ENCODE measurements at regions not wholly inside any gene's neighbourhood (a gene's known extent, or its start where the extent isn't known, plus 50 kb on each side); places are given as distances from the start of the nearest gene placed in this dataset.

DNA sequence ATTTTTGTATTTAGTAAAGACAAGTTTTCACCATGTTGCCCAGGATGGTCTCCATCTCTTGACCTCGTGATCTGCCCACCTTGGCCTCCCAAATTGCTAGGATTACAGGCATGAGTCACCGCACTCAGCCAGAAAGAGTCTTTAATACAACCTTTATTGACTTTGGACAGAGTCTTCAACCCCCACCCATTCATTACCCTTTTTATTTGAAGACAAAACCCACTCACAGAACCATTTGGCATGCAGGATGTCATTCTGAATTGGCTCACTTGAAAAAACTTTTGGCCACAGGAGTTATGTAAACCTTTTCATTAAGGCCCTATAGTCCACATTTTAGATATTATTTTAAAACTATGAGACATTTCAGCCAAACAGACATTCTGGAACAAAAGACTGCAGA, 217.9 kb upstream of the RND3 start:
- TF ChIP-seq POLR2A (IDR thresholded peaks at IDR 0.05; ENCODE audit: extremely low read depth, insufficient read length) (no peak), MYC (IDR thresholded peaks at IDR 0.05; ENCODE audit: low read depth, low read length) (no peak)
- TF ChIP-seq, protein P1, sequence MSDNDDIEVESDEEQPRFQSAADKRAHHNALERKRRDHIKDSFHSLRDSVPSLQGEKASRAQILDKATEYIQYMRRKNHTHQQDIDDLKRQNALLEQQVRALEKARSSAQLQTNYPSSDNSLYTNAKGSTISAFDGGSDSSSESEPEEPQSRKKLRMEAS (IDR thresholded peaks at IDR 0.05; ENCODE audit: low read depth, low read length), result no peak
- TF ChIP-seq, protein P2, sequence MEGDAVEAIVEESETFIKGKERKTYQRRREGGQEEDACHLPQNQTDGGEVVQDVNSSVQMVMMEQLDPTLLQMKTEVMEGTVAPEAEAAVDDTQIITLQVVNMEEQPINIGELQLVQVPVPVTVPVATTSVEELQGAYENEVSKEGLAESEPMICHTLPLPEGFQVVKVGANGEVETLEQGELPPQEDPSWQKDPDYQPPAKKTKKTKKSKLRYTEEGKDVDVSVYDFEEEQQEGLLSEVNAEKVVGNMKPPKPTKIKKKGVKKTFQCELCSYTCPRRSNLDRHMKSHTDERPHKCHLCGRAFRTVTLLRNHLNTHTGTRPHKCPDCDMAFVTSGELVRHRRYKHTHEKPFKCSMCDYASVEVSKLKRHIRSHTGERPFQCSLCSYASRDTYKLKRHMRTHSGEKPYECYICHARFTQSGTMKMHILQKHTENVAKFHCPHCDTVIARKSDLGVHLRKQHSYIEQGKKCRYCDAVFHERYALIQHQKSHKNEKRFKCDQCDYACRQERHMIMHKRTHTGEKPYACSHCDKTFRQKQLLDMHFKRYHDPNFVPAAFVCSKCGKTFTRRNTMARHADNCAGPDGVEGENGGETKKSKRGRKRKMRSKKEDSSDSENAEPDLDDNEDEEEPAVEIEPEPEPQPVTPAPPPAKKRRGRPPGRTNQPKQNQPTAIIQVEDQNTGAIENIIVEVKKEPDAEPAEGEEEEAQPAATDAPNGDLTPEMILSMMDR (IDR thresholded peaks at IDR 0.05; ENCODE audit: low read depth, low read length), result no peak
- no peak for DNase-seq (ENCODE audit: low read depth)
- no peak overlapping the region for H3K4me3 ChIP-seq (ENCODE audit: low read depth, low read length)

DNA sequence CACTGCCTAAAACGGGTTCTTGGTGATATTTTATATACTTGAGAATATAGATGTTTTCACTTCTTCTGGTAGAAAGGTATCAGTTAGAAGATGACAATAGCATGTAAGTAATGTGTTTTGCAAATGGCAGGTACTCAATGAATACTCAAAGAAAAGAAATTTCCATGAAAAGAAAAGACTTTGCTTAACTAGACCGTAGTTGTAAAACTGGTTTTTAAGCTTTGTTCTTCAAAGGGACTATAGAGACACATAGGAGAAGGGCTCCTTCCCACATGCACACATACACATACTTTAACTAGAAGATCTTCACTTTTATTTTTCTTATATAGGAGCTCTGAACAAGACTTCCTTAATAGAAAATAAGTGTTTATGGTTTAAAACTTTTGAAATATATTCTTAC, 215.3 kb upstream of the RND3 start:
- DNase-seq (ENCODE audit: low read depth), result no peak
- TF ChIP-seq MYC (IDR thresholded peaks at IDR 0.05; ENCODE audit: low read depth, low read length) (no peak), POLR2A (IDR thresholded peaks at IDR 0.05; ENCODE audit: extremely low read depth, insufficient read length) (no peak)
- TF ChIP-seq, protein P1 (IDR thresholded peaks at IDR 0.05; ENCODE audit: low read depth, low read length), result no peak
- TF ChIP-seq, protein P2 (IDR thresholded peaks at IDR 0.05; ENCODE audit: low read depth, low read length), result no peak
- H3K4me3 ChIP-seq (ENCODE audit: low read depth, low read length), result no peak overlapping the region

DNA sequence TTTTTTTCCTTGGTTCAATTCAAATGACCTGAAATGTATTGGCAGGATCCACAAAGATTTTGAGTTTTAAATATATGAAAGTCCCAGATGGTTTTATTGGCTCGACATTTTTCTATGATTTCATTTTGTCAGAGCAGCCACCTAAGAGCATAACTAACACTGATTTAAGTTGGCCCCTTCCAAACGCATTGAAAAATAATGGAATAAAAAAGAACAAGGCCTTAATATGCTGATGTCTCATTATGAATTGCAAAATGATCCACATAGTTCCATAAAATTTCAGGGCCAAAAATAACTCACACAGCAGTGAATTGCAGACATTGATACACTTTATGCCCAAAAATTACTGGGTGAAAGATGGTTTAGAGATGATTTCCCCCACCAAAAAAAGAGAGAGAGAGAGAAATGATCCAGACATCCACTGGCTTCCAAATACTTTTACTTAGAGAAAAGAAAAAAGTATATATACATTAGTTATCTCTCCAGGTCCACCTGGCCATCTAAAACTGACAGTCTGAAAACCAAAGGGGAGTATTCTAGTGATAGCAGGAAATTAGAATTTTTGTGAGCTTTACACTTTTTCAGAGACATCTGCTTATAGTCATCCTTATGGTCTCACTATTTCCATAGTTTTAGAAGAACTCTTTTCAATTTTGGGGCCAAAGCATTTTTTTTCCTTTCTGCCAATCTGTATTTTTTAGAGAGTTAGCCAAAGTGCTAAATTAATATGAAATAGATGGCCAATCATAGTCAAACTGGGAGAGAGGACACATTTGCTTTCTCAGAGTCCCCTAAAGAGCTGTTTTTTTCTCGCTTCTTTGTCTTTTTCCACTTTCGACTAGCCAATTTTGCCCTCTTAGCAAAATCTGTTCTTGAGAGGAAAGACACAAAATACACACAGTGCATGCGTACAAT, 213.5 kb upstream of the RND3 start:
- no peak for DNase-seq (ENCODE audit: low read depth)
- TF ChIP-seq POLR2A (IDR thresholded peaks at IDR 0.05; ENCODE audit: extremely low read depth, insufficient read length), result no peak
- TF ChIP-seq, protein P2 (IDR thresholded peaks at IDR 0.05; ENCODE audit: low read depth, low read length), result no peak
- TF ChIP-seq, protein P1 (IDR thresholded peaks at IDR 0.05; ENCODE audit: low read depth, low read length), result no peak
- no peak for TF ChIP-seq MYC (IDR thresholded peaks at IDR 0.05; ENCODE audit: low read depth, low read length)
- no peak overlapping the region for H3K4me3 ChIP-seq (ENCODE audit: low read depth, low read length)

DNA sequence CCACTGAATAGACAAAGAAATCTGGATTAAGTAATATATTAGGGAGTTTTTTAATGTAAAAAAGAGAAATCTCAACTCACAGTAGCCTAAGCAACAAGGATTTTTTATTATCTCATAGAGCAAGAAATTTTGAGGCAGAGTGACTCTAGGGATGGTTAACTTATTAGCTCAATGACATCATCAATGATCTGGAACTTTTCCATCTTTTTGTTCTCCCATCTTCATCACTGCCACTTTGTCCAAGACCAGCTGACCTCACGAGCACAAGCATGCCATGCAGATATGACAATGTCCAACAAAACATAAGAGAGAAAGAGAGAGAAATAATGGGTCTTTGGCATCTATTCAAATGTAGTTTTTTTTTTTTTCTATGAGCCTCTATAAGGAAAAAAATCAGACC, 211.8 kb upstream of the RND3 start:
- no peak for DNase-seq (ENCODE audit: low read depth)
- TF ChIP-seq, protein P2 (IDR thresholded peaks at IDR 0.05; ENCODE audit: low read depth, low read length), result no peak
- TF ChIP-seq, protein P1 (IDR thresholded peaks at IDR 0.05; ENCODE audit: low read depth, low read length), result no peak
- TF ChIP-seq POLR2A (IDR thresholded peaks at IDR 0.05; ENCODE audit: extremely low read depth, insufficient read length) (no peak), MYC (IDR thresholded peaks at IDR 0.05; ENCODE audit: low read depth, low read length) (no peak)
- no peak overlapping the region for H3K4me3 ChIP-seq (ENCODE audit: low read depth, low read length)

DNA sequence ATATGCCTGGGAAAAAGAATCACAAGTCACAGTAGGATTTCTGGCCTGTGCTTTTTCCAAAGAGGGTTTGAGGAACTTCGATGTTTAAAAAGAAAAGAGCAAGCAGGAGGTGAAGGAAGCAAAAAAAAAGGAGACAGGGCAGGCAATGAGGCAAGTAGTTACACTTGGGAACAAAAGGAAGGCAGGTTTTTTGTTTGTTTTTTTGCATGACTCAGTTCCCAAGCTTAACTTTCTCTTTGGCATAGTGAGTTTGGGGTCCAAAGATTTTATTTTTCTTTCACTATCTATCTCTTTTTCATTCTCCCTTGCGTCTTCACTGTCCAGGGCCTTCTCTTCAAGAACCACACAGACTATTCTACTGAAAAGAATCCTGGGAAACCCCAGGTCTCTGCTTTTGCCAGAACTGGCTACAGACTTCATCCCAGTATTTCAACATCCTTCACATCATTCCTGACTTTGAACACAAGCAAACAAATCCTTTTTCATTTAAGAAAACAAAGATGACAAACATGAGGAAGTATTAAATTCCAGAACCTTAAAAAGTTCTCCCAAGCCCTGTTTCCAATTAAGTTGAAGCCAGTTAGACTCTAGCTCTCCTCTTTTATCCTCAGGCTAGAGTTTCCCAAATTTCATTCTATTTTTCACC, 210.7 kb upstream of the RND3 start:
- TF ChIP-seq, protein P1 (IDR thresholded peaks at IDR 0.05; ENCODE audit: low read depth, low read length), result no peak
- TF ChIP-seq POLR2A (IDR thresholded peaks at IDR 0.05; ENCODE audit: extremely low read depth, insufficient read length) (no peak), MYC (IDR thresholded peaks at IDR 0.05; ENCODE audit: low read depth, low read length) (no peak)
- DNase-seq (ENCODE audit: low read depth), result no peak

DNA sequence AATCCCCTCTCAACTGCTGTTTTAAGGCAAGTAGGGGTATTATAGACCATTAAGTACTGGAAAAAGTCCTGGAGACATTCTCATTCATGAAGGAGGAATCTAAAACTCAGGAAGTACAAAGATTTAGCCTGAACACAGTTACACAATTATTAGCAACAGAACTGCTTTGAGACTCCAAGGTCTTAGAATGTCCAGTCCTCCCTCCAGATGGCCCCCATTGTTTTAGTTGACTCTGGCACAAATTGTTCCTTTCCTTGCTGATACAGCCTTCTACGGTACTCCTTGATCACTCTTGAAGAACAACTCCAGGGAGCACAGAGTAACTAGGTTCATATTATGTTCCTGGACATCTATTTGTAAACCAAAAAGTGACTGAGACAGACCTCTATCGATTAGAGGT, 210.1 kb upstream of the RND3 start:
- TF ChIP-seq, protein P2 (IDR thresholded peaks at IDR 0.05; ENCODE audit: low read depth, low read length), result no peak
- TF ChIP-seq MYC (IDR thresholded peaks at IDR 0.05; ENCODE audit: low read depth, low read length) (no peak), POLR2A (IDR thresholded peaks at IDR 0.05; ENCODE audit: extremely low read depth, insufficient read length) (no peak)
- TF ChIP-seq, protein P1 (IDR thresholded peaks at IDR 0.05; ENCODE audit: low read depth, low read length), result no peak
- DNase-seq (ENCODE audit: low read depth), result no peak
- H3K4me3 ChIP-seq (ENCODE audit: low read depth, low read length), result no peak overlapping the region

More for the DNA sequence above, 210.7 kb upstream of the RND3 start:
- no peak overlapping the region for H3K4me3 ChIP-seq (ENCODE audit: low read depth, low read length)

Measured in NB4 (cell line).